Loucy (cell line): ENCODE measurements at regions not wholly inside any gene's neighbourhood (a gene's known extent, or its start where the extent isn't known, plus 50 kb on each side); places are given as distances from the start of the nearest gene placed in this dataset.

Experiments used
- CTCF ChIP-seq: fragments of 200-600 bp; sonication (generic); conservative IDR thresholded peaks from 2 replicates; pipeline ENCODE4 v1.5.1; 2014; ENCODE audit warnings: mild to moderate bottlenecking, antibody characterized with exemption, low read length
- EZH2phosphoT487 ChIP-seq: fragments of 200-600 bp; IDR thresholded peaks from 2 replicates; pipeline ENCODE4 v1.6.1; 2018; ENCODE audit warnings: antibody characterized with exemption, mild to moderate bottlenecking, moderate library complexity, borderline replicate concordance

DNA sequence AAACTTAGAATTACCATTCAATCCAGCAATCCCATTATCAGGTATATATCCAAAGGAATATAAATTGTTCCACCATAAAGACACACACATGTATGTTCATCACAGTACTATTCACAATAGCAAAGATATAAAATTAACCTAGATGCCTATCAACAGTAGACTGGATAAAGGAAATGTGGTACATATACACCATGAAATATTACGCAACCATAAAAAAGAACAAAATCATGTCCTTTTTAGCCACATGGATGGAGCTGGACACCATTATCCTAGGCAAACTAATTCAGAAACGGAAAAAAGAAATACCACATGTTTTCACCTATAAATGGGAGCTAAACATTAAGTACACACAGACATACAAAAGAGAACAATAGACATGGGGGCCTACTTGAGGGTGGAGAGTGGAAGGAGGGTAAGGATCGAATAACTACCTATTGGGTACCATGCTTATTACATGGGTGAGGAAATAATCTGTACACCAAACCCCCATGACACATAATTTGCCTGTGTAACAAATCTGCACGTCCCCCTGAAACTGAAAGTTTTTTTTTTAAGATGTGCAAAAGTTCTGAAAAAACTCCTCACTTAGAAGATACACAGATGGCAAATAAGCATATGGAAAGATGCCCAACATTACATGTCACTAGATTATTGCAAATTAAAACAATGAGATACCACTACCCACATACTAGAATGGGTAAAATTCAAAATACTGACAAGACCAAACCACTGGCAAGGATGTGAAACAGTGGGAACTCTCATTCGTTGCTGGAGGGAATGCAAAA lies 313.0 kb upstream of the CD180 start:
- no peak for TF ChIP-seq CTCF
- no peak for TF ChIP-seq EZH2phosphoT487
